ENCODE measurements at regions not wholly inside any gene's neighbourhood (a gene's known extent, or its start where the extent isn't known, plus 50 kb on each side); places are given as distances from the start of the nearest gene placed in this dataset.
A peak's percentile ranks its signal among the peaks of the same experiment; 100 is the strongest.

GRCh38 chr4:18666322-18666721 lies 644.8 kb upstream of the LCORL start:
- TF ChIP-seq CTCF (conservative IDR thresholded peaks at IDR 0.05): no peak
- H3K27me3 Mint-ChIP-seq (ENCODE audit: low read depth): peaks cover 20% of the 10 kb centered on the region
- H3K4me3 Mint-ChIP-seq: no peak overlapping the region
- H3K36me3 Mint-ChIP-seq (ENCODE audit: low read depth): no peaks in the 10 kb centered on the region
- no peak overlapping the region for H3K27ac Mint-ChIP-seq (ENCODE audit: unreplicated experiment)
- DNase-seq (ENCODE audit: low read depth, low spot score): no peak
- H3K9me3 Mint-ChIP-seq: peaks cover 12% of the 10 kb centered on the region
- peaks cover 9% of the 10 kb centered on the region for H3K4me1 Mint-ChIP-seq

- Mint-ChIP-seq H3K9me3 (peaks cover 12% of the 10 kb centered on the region), H3K4me1 (peaks cover 9% of the 10 kb centered on the region), H3K4me3 (no peak overlapping the region), H3K27ac (ENCODE audit: unreplicated experiment) (peak overlapping the region; percentile 53), H3K27me3 (ENCODE audit: low read depth) (peaks cover 20% of the 10 kb centered on the region), H3K36me3 (ENCODE audit: low read depth) (no peaks in the 10 kb centered on the region)
- no peak for TF ChIP-seq CTCF (conservative IDR thresholded peaks at IDR 0.05)
- no peak for DNase-seq (ENCODE audit: low read depth, low spot score)
Observed at GRCh38 chr4:18664171-18664570, 642.6 kb upstream of the LCORL start.

- Mint-ChIP-seq H3K9me3 (peaks cover 12% of the 10 kb centered on the region), H3K4me3 (no peak overlapping the region), H3K4me1 (no peaks in the 10 kb centered on the region), H3K27ac (ENCODE audit: unreplicated experiment) (no peak overlapping the region), H3K36me3 (ENCODE audit: low read depth) (peaks cover 2% of the 10 kb centered on the region), H3K27me3 (ENCODE audit: low read depth) (no peaks in the 10 kb centered on the region)
- no peak for TF ChIP-seq CTCF (conservative IDR thresholded peaks at IDR 0.05)
- no peak for DNase-seq (ENCODE audit: low read depth, low spot score)
Observed at GRCh38 chr4:18645351-18645750, 623.8 kb upstream of the LCORL start.

- TF ChIP-seq CTCF (conservative IDR thresholded peaks at IDR 0.05): no peak
- no peak for DNase-seq (ENCODE audit: low read depth, low spot score)
- Mint-ChIP-seq H3K27me3 (ENCODE audit: low read depth) (no peaks in the 10 kb centered on the region), H3K9me3 (no peaks in the 10 kb centered on the region), H3K4me3 (no peak overlapping the region), H3K36me3 (ENCODE audit: low read depth) (no peaks in the 10 kb centered on the region), H3K27ac (ENCODE audit: unreplicated experiment) (no peak overlapping the region), H3K4me1 (peaks cover 5% of the 10 kb centered on the region)
Observed at GRCh38 chr4:18641334-18641733, 619.8 kb upstream of the LCORL start.

GRCh38 chr4:18638031-18638430 lies 616.5 kb upstream of the LCORL start:
- peaks cover 12% of the 10 kb centered on the region for H3K4me1 Mint-ChIP-seq
- no peak for DNase-seq (ENCODE audit: low read depth, low spot score)
- H3K27ac Mint-ChIP-seq (ENCODE audit: unreplicated experiment): no peak overlapping the region
- H3K36me3 Mint-ChIP-seq (ENCODE audit: low read depth): no peaks in the 10 kb centered on the region
- H3K4me3 Mint-ChIP-seq: no peak overlapping the region
- no peaks in the 10 kb centered on the region for H3K27me3 Mint-ChIP-seq (ENCODE audit: low read depth)
- no peak for TF ChIP-seq CTCF (conservative IDR thresholded peaks at IDR 0.05)
- no peaks in the 10 kb centered on the region for H3K9me3 Mint-ChIP-seq
